ENCODE measurements at regions not wholly inside any gene's neighbourhood (a gene's known extent, or its start where the extent isn't known, plus 50 kb on each side); places are given as distances from the start of the nearest gene placed in this dataset.
"Not testable (repeated sequence)": the region's sequence is repeated elsewhere in the genome, so short reads cannot be mapped to it uniquely, and the experiment has no call there.

- H3K9me3 Mint-ChIP-seq = peaks cover 4% of the 10 kb centered on the region
- H3K4me3 Mint-ChIP-seq = no peak overlapping the region
- H3K27ac Mint-ChIP-seq = no peak overlapping the region
- CTCF ChIA-PET = no interaction called here
- DNase-seq = no peak
- no peaks in the 10 kb centered on the region for H3K36me3 Mint-ChIP-seq (ENCODE audit: low read depth)
- no peaks in the 10 kb centered on the region for H3K4me1 Mint-ChIP-seq (ENCODE audit: low read depth)
- intact Hi-C loops (cut with micrococcal nuclease) = no loop called here
- no peaks in the 10 kb centered on the region for H3K27me3 Mint-ChIP-seq (ENCODE audit: low read depth)
These were observed 150.2 kb downstream of the CDC14C start for GRCh38 chr7:49074538-49074937.

GRCh38 chr7:49080896-49081475 is 156.6 kb downstream of the CDC14C start:
- no peak for DNase-seq
- Mint-ChIP-seq H3K4me1 (ENCODE audit: low read depth) (no peaks in the 10 kb centered on the region), H3K27ac (no peak overlapping the region), H3K9me3 (peaks cover 4% of the 10 kb centered on the region), H3K4me3 (no peak overlapping the region), H3K36me3 (ENCODE audit: low read depth) (no peaks in the 10 kb centered on the region), H3K27me3 (ENCODE audit: low read depth) (no peaks in the 10 kb centered on the region)
- intact Hi-C loops (cut with micrococcal nuclease) = no loop called here
- CTCF ChIA-PET = no interaction called here

GRCh38 chr7:49088017-49088416 is 163.7 kb downstream of the CDC14C start:
- no peak for DNase-seq
- H3K9me3 Mint-ChIP-seq = no peaks in the 10 kb centered on the region
- H3K4me3 Mint-ChIP-seq = no peak overlapping the region
- H3K4me1 Mint-ChIP-seq (ENCODE audit: low read depth) = no peaks in the 10 kb centered on the region
- intact Hi-C loops (cut with micrococcal nuclease) = no loop called here
- CTCF ChIA-PET = no interaction called here
- no peaks in the 10 kb centered on the region for H3K36me3 Mint-ChIP-seq (ENCODE audit: low read depth)
- H3K27me3 Mint-ChIP-seq (ENCODE audit: low read depth) = no peaks in the 10 kb centered on the region
- H3K27ac Mint-ChIP-seq = no peak overlapping the region

- intact Hi-C loops (cut with micrococcal nuclease) = no loop called here
These were observed 165.4 kb downstream of the CDC14C start for GRCh38 chr7:49089717-49090116.

GRCh38 chr7:49091089-49091488 is 166.7 kb downstream of the CDC14C start:
- Mint-ChIP-seq H3K9me3 (no peaks in the 10 kb centered on the region), H3K27me3 (ENCODE audit: low read depth) (no peaks in the 10 kb centered on the region), H3K4me3 (no peak overlapping the region), H3K4me1 (ENCODE audit: low read depth) (no peaks in the 10 kb centered on the region), H3K27ac (no peak overlapping the region), H3K36me3 (ENCODE audit: low read depth) (no peaks in the 10 kb centered on the region)
- intact Hi-C loops (cut with micrococcal nuclease) = no loop called here
- CTCF ChIA-PET = no interaction called here
- DNase-seq = no peak

More at GRCh38 chr7:49089717-49090116, 165.4 kb downstream of the CDC14C start:
- Mint-ChIP-seq H3K27ac (no peak overlapping the region), H3K36me3 (ENCODE audit: low read depth) (no peaks in the 10 kb centered on the region), H3K4me1 (ENCODE audit: low read depth) (no peaks in the 10 kb centered on the region), H3K9me3 (no peaks in the 10 kb centered on the region), H3K27me3 (ENCODE audit: low read depth) (no peaks in the 10 kb centered on the region), H3K4me3 (no peak overlapping the region)
- DNase-seq = no peak
- CTCF ChIA-PET = no interaction called here

- H3K27ac Mint-ChIP-seq = no peak overlapping the region
- H3K27me3 Mint-ChIP-seq (ENCODE audit: low read depth) = no peaks in the 10 kb centered on the region
- H3K4me3 Mint-ChIP-seq = no peak overlapping the region
- H3K9me3 Mint-ChIP-seq = no peaks in the 10 kb centered on the region
- CTCF ChIA-PET = no interaction called here
- no peak for DNase-seq
- intact Hi-C loops (cut with micrococcal nuclease) = no loop called here
- H3K36me3 Mint-ChIP-seq (ENCODE audit: low read depth) = no peaks in the 10 kb centered on the region
- no peaks in the 10 kb centered on the region for H3K4me1 Mint-ChIP-seq (ENCODE audit: low read depth)
These were observed 167.2 kb downstream of the CDC14C start for GRCh38 chr7:49091519-49091918.

GRCh38 chr7:49093218-49093617 is 168.9 kb downstream of the CDC14C start:
- DNase-seq = no peak
- H3K9me3 Mint-ChIP-seq = no peaks in the 10 kb centered on the region
- intact Hi-C loops (cut with micrococcal nuclease) = no loop called here
- no peaks in the 10 kb centered on the region for H3K27me3 Mint-ChIP-seq (ENCODE audit: low read depth)
- CTCF ChIA-PET = no interaction called here
- no peak overlapping the region for H3K27ac Mint-ChIP-seq
- no peak overlapping the region for H3K4me3 Mint-ChIP-seq
- H3K36me3 Mint-ChIP-seq (ENCODE audit: low read depth) = no peaks in the 10 kb centered on the region
- H3K4me1 Mint-ChIP-seq (ENCODE audit: low read depth) = no peaks in the 10 kb centered on the region

- Mint-ChIP-seq H3K27ac (no peak overlapping the region), H3K36me3 (ENCODE audit: low read depth) (no peaks in the 10 kb centered on the region), H3K4me1 (ENCODE audit: low read depth) (no peaks in the 10 kb centered on the region), H3K4me3 (no peak overlapping the region), H3K27me3 (ENCODE audit: low read depth) (no peaks in the 10 kb centered on the region), H3K9me3 (no peaks in the 10 kb centered on the region)
- DNase-seq = no peak
- CTCF ChIA-PET = no interaction called here
- intact Hi-C loops (cut with micrococcal nuclease) = no loop called here
These were observed 170.5 kb downstream of the CDC14C start for GRCh38 chr7:49094866-49095265.

GRCh38 chr7:49099587-49100326 is 175.4 kb downstream of the CDC14C start:
- no peaks in the 10 kb centered on the region for H3K36me3 Mint-ChIP-seq (ENCODE audit: low read depth)
- H3K9me3 Mint-ChIP-seq = no peaks in the 10 kb centered on the region
- H3K27ac Mint-ChIP-seq = no peak overlapping the region
- CTCF ChIA-PET = interaction anchor here (0.7 kb wide), 1 partner anchor 139 kb away, joined by 3 read pairs; no protein-coding TSS in a partner anchor
- no peaks in the 10 kb centered on the region for H3K27me3 Mint-ChIP-seq (ENCODE audit: low read depth)
- no peak for DNase-seq
- intact Hi-C loops (cut with micrococcal nuclease) = no loop called here
- no peaks in the 10 kb centered on the region for H3K4me1 Mint-ChIP-seq (ENCODE audit: low read depth)
- no peak overlapping the region for H3K4me3 Mint-ChIP-seq

- H3K27me3 Mint-ChIP-seq (ENCODE audit: low read depth); CTCF ChIA-PET; H3K9me3 Mint-ChIP-seq; H3K36me3 Mint-ChIP-seq (ENCODE audit: low read depth); DNase-seq; H3K27ac Mint-ChIP-seq; H3K4me1 Mint-ChIP-seq (ENCODE audit: low read depth); intact Hi-C loops (cut with micrococcal nuclease); H3K4me3 Mint-ChIP-seq: not testable (repeated sequence)
These were observed 176.8 kb downstream of the CDC14C start for GRCh38 chr7:49100908-49101740.

- Mint-ChIP-seq H3K4me1 (ENCODE audit: low read depth) (no peaks in the 10 kb centered on the region), H3K27me3 (ENCODE audit: low read depth) (no peaks in the 10 kb centered on the region), H3K9me3 (peaks cover 3% of the 10 kb centered on the region), H3K27ac (no peak overlapping the region), H3K4me3 (no peak overlapping the region), H3K36me3 (ENCODE audit: low read depth) (no peaks in the 10 kb centered on the region)
- no peak for DNase-seq
- CTCF ChIA-PET = no interaction called here
- intact Hi-C loops (cut with micrococcal nuclease) = no loop called here
These were observed 178.1 kb downstream of the CDC14C start for GRCh38 chr7:49102411-49102810.

GRCh38 chr7:49111706-49112105 is 187.4 kb downstream of the CDC14C start:
- H3K4me3 Mint-ChIP-seq = no peak overlapping the region
- no peaks in the 10 kb centered on the region for H3K27me3 Mint-ChIP-seq (ENCODE audit: low read depth)
- no peak overlapping the region for H3K27ac Mint-ChIP-seq
- no peaks in the 10 kb centered on the region for H3K36me3 Mint-ChIP-seq (ENCODE audit: low read depth)
- CTCF ChIA-PET = no interaction called here
- H3K4me1 Mint-ChIP-seq (ENCODE audit: low read depth) = no peaks in the 10 kb centered on the region
- no peak for DNase-seq
- H3K9me3 Mint-ChIP-seq = peaks cover 7% of the 10 kb centered on the region
- intact Hi-C loops (cut with micrococcal nuclease) = no loop called here

- DNase-seq = no peak
- intact Hi-C loops (cut with micrococcal nuclease) = no loop called here
- Mint-ChIP-seq H3K27ac (no peak overlapping the region), H3K4me3 (no peak overlapping the region), H3K36me3 (ENCODE audit: low read depth) (no peaks in the 10 kb centered on the region), H3K4me1 (ENCODE audit: low read depth) (no peaks in the 10 kb centered on the region), H3K9me3 (peaks cover 5% of the 10 kb centered on the region), H3K27me3 (ENCODE audit: low read depth) (no peaks in the 10 kb centered on the region)
- CTCF ChIA-PET = no interaction called here
These were observed 187.9 kb downstream of the CDC14C start for GRCh38 chr7:49112222-49112621.
